ENCODE measurements at regions not wholly inside any gene's neighbourhood (a gene's known extent, or its start where the extent isn't known, plus 50 kb on each side); places are given as distances from the start of the nearest gene placed in this dataset.

DNA sequence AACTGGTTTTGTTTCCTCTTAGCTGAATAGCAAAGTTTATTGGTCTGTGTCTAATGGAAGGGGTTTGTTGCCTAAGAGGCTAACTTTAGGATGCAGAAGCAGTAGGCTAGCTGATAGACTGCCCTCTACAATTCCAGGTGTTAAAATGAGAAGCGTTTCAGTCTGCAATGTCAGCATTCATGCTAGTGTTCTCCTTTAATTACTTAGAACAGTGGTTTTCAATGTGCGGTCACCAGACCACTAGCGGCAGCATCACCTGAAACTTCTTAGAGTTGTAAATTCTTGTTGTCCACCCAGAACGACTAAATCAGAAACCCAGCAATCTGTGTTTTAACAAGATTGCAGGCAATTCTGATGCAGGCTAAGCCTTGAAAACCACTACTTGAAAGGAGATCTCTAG, 392.9 kb downstream of the IPMK start:
- TF ChIP-seq CSRNP3 (CRISPR knock-in tag; IDR thresholded peaks at IDR 0.05), result no peak
- TF ChIP-seq, protein P1, sequence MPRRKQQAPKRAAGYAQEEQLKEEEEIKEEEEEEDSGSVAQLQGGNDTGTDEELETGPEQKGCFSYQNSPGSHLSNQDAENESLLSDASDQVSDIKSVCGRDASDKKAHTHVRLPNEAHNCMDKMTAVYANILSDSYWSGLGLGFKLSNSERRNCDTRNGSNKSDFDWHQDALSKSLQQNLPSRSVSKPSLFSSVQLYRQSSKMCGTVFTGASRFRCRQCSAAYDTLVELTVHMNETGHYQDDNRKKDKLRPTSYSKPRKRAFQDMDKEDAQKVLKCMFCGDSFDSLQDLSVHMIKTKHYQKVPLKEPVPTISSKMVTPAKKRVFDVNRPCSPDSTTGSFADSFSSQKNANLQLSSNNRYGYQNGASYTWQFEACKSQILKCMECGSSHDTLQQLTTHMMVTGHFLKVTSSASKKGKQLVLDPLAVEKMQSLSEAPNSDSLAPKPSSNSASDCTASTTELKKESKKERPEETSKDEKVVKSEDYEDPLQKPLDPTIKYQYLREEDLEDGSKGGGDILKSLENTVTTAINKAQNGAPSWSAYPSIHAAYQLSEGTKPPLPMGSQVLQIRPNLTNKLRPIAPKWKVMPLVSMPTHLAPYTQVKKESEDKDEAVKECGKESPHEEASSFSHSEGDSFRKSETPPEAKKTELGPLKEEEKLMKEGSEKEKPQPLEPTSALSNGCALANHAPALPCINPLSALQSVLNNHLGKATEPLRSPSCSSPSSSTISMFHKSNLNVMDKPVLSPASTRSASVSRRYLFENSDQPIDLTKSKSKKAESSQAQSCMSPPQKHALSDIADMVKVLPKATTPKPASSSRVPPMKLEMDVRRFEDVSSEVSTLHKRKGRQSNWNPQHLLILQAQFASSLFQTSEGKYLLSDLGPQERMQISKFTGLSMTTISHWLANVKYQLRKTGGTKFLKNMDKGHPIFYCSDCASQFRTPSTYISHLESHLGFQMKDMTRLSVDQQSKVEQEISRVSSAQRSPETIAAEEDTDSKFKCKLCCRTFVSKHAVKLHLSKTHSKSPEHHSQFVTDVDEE (CRISPR knock-in tag; IDR thresholded peaks at IDR 0.05), result no peak
- TF ChIP-seq ZNF565 (CRISPR knock-in tag; conservative IDR thresholded peaks at IDR 0.05; ENCODE audit: low read depth), result no peak
- TF ChIP-seq BACH2 (CRISPR knock-in tag; IDR thresholded peaks at IDR 0.05; ENCODE audit: borderline replicate concordance), result no peak
- no peak for TF ChIP-seq ARNTL (CRISPR knock-in tag; IDR thresholded peaks at IDR 0.05; ENCODE audit: borderline replicate concordance, low read depth)
- TF ChIP-seq RARB (CRISPR knock-in tag; IDR thresholded peaks at IDR 0.05), result no peak
- no peak for TF ChIP-seq TOX (CRISPR knock-in tag; IDR thresholded peaks at IDR 0.05; ENCODE audit: borderline replicate concordance)
- no peak for TF ChIP-seq CSDC2 (CRISPR knock-in tag; IDR thresholded peaks at IDR 0.05)
- TF ChIP-seq, protein P2, sequence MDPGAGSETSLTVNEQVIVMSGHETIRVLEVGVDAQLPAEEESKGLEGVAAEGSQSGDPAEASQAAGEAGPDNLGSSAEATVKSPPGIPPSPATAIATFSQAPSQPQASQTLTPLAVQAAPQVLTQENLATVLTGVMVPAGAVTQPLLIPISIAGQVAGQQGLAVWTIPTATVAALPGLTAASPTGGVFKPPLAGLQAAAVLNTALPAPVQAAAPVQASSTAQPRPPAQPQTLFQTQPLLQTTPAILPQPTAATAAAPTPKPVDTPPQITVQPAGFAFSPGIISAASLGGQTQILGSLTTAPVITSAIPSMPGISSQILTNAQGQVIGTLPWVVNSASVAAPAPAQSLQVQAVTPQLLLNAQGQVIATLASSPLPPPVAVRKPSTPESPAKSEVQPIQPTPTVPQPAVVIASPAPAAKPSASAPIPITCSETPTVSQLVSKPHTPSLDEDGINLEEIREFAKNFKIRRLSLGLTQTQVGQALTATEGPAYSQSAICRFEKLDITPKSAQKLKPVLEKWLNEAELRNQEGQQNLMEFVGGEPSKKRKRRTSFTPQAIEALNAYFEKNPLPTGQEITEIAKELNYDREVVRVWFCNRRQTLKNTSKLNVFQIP (CRISPR knock-in tag; IDR thresholded peaks at IDR 0.05; ENCODE audit: borderline replicate concordance, low read depth), result no peak
